GM21576 (cell line): ENCODE measurements at regions not wholly inside any gene's neighbourhood (a gene's known extent, or its start where the extent isn't known, plus 50 kb on each side); places are given as distances from the start of the nearest gene placed in this dataset.
"Not testable (repeated sequence)": the region's sequence is repeated elsewhere in the genome, so short reads cannot be mapped to it uniquely, and the experiment has no call there.

ENCODE experiments used
- ATAC-seq: cut with Tn5 transposase; IDR thresholded peaks from one replicate; pipeline ENCODE4 v1.9.1; 2021; ENCODE audit warnings: mild to moderate bottlenecking, moderate library complexity; ENCODE audit not compliant: unreplicated experiment

GRCh38 chr18:70641156-70641775, 352.4 kb downstream of the SOCS6 start:
- ATAC-seq, result no peak

- no peak for ATAC-seq
Measured at GRCh38 chr18:70640336-70640887, 351.6 kb downstream of the SOCS6 start.

GRCh38 chr18:70636991-70637390, 348.1 kb downstream of the SOCS6 start:
- ATAC-seq, result no peak

- no peak for ATAC-seq
Measured at GRCh38 chr18:70634576-70635147, 345.8 kb downstream of the SOCS6 start.

GRCh38 chr18:70627182-70627802, 338.4 kb downstream of the SOCS6 start:
- ATAC-seq, result no peak

- ATAC-seq, result no peak
Measured at GRCh38 chr18:70622622-70623419, 334.0 kb downstream of the SOCS6 start.

- ATAC-seq, result no peak
Measured at GRCh38 chr18:70621710-70622109, 332.9 kb downstream of the SOCS6 start.

- no peak for ATAC-seq
Measured at GRCh38 chr18:70620837-70621612, 332.2 kb downstream of the SOCS6 start.

GRCh38 chr18:70617020-70617763, 328.3 kb downstream of the SOCS6 start:
- ATAC-seq, result no peak

- no peak for ATAC-seq
Measured at GRCh38 chr18:70600225-70600925, 311.5 kb downstream of the SOCS6 start.

GRCh38 chr18:70598406-70598805, 309.6 kb downstream of the SOCS6 start:
- ATAC-seq, result no peak

- ATAC-seq, result no peak
Measured at GRCh38 chr18:70582981-70583380, 294.1 kb downstream of the SOCS6 start.

- no peak for ATAC-seq
Measured at GRCh38 chr18:70578480-70578879, 289.6 kb downstream of the SOCS6 start.

GRCh38 chr18:70577023-70577420, 288.2 kb downstream of the SOCS6 start:
- ATAC-seq, result no peak

GRCh38 chr18:70576276-70577022, 287.6 kb downstream of the SOCS6 start:
- no peak for ATAC-seq

GRCh38 chr18:70574951-70575350, 286.1 kb downstream of the SOCS6 start:
- not testable (repeated sequence) for ATAC-seq

- not testable (repeated sequence) for ATAC-seq
Measured at GRCh38 chr18:70569647-70570046, 280.8 kb downstream of the SOCS6 start.

- no peak for ATAC-seq
Measured at GRCh38 chr18:70559446-70559845, 270.6 kb downstream of the SOCS6 start.

GRCh38 chr18:70558371-70558770, 269.5 kb downstream of the SOCS6 start:
- no peak for ATAC-seq
